K562 (cell line): ENCODE measurements at regions not wholly inside any gene's neighbourhood (a gene's known extent, or its start where the extent isn't known, plus 50 kb on each side); places are given as distances from the start of the nearest gene placed in this dataset.

Experiments used
- CAMTA2 ChIP-seq: fragments of 250-450 bp; sonication (Bioruptor Pico); conservative IDR thresholded peaks from 2 replicates; pipeline ENCODE4 v1.5.1; 2022
- RHOXF2B ChIP-seq: fragments of 250-450 bp; sonication (Bioruptor Pico); conservative IDR thresholded peaks from 2 replicates; pipeline ENCODE4 v1.5.1; 2021
- TBL1XR1 ChIP-seq, 2 experiments: IDR thresholded peaks; 2 replicates each; pipeline ENCODE4 v1.6.1; 2012; ENCODE audit warnings: improper control_type of control experiment in 2 of 2, low read length in 2 of 2, mild to moderate bottlenecking in 1 of 2

DNA sequence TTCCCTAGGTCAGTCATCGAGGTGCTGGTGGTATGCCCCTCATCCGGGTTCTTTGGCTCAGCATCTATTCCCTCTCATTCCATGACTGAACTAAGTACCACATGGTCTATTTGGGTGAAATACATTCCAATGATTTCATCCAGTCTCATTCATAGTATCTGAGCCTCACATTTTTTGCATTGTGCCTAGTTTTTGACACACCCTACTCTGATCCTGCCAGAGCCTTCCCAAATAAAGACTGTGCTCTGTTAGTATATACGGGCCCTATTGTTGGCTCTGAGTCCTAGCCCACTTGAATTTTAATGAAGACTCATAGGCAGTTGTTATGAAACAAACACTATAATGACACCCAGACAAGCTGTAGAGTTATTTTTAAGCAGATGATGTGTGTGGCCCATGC is 740.7 kb downstream of the CETN3 start:
- TF ChIP-seq CAMTA2 (CRISPR knock-in tag) (no peak), RHOXF2B (no peak), TBL1XR1 (IDR thresholded peaks at IDR 0.05; ENCODE audit: low read length in 2 of 2) (no peak)
